ENCODE measurements at regions not wholly inside any gene's neighbourhood (a gene's known extent, or its start where the extent isn't known, plus 50 kb on each side); places are given as distances from the start of the nearest gene placed in this dataset.
"Not testable (repeated sequence)": the region's sequence is repeated elsewhere in the genome, so short reads cannot be mapped to it uniquely, and the experiment has no call there.

- DNase-seq (ENCODE audit: low spot score) = no peak
Observed at GRCh38 chr2:35298493-35298892, 1057.1 kb upstream of the CRIM1 start.

- DNase-seq (ENCODE audit: low spot score) = no peak
Observed at GRCh38 chr2:35297403-35297802, 1058.2 kb upstream of the CRIM1 start.

- DNase-seq (ENCODE audit: low spot score) = no peak
Observed at GRCh38 chr2:35294636-35295263, 1060.8 kb upstream of the CRIM1 start.

- no peak for DNase-seq (ENCODE audit: low spot score)
Observed at GRCh38 chr2:35293261-35293660, 1062.3 kb upstream of the CRIM1 start.

GRCh38 chr2:35292199-35292598, 1063.4 kb upstream of the CRIM1 start:
- no peak for DNase-seq (ENCODE audit: low spot score)

GRCh38 chr2:35281702-35282101, 1073.9 kb upstream of the CRIM1 start:
- no peak for DNase-seq (ENCODE audit: low spot score)

- DNase-seq (ENCODE audit: low spot score) = no peak
Observed at GRCh38 chr2:35255826-35256225, 1099.8 kb upstream of the CRIM1 start.

GRCh38 chr2:35251156-35251555, 1104.4 kb upstream of the CRIM1 start:
- no peak for DNase-seq (ENCODE audit: low spot score)

- no peak for DNase-seq (ENCODE audit: low spot score)
Observed at GRCh38 chr2:35246702-35247101, 1108.9 kb upstream of the CRIM1 start.

- DNase-seq (ENCODE audit: low spot score) = no peak
Observed at GRCh38 chr2:35228584-35228983, 1127.0 kb upstream of the CRIM1 start.

- DNase-seq (ENCODE audit: low spot score) = no peak
Observed at GRCh38 chr2:35220461-35220860, 1135.1 kb upstream of the CRIM1 start.

GRCh38 chr2:35204881-35205280, 1150.7 kb upstream of the CRIM1 start:
- DNase-seq (ENCODE audit: low spot score) = no peak

GRCh38 chr2:35204323-35204722, 1151.3 kb upstream of the CRIM1 start:
- no peak for DNase-seq (ENCODE audit: low spot score)

GRCh38 chr2:35199298-35199697, 1156.3 kb upstream of the CRIM1 start:
- DNase-seq (ENCODE audit: low spot score) = no peak

- no peak for DNase-seq (ENCODE audit: low spot score)
Observed at GRCh38 chr2:35185861-35186412, 1169.6 kb upstream of the CRIM1 start.

GRCh38 chr2:35184471-35184870, 1171.1 kb upstream of the CRIM1 start:
- DNase-seq (ENCODE audit: low spot score) = no peak

- DNase-seq (ENCODE audit: low spot score) = not testable (repeated sequence)
Observed at GRCh38 chr2:35176726-35177125, 1178.9 kb upstream of the CRIM1 start.

- DNase-seq (ENCODE audit: low spot score) = no peak
Observed at GRCh38 chr2:35174845-35175244, 1180.7 kb upstream of the CRIM1 start.

GRCh38 chr2:35172687-35173086, 1182.9 kb upstream of the CRIM1 start:
- no peak for DNase-seq (ENCODE audit: low spot score)

- no peak for DNase-seq (ENCODE audit: low spot score)
Observed at GRCh38 chr2:35168351-35168750, 1187.2 kb upstream of the CRIM1 start.

- DNase-seq (ENCODE audit: low spot score) = no peak
Observed at GRCh38 chr2:35163948-35164347, 1191.6 kb upstream of the CRIM1 start.

- peak; percentile 1 for DNase-seq (ENCODE audit: low spot score)
Observed at GRCh38 chr2:35160871-35161270, 1194.7 kb upstream of the CRIM1 start.

GRCh38 chr2:35125871-35126270, 1229.7 kb upstream of the CRIM1 start:
- DNase-seq (ENCODE audit: low spot score) = no peak

- no peak for DNase-seq (ENCODE audit: low spot score)
Observed at GRCh38 chr2:35125278-35125677, 1230.3 kb upstream of the CRIM1 start.
